Endothelial cell of umbilical vein (primary cell): ENCODE measurements at regions not wholly inside any gene's neighbourhood (a gene's known extent, or its start where the extent isn't known, plus 50 kb on each side); places are given as distances from the start of the nearest gene placed in this dataset.
A peak's percentile ranks its signal among the peaks of the same experiment; 100 is the strongest.
"Not testable (repeated sequence)": the region's sequence is repeated elsewhere in the genome, so short reads cannot be mapped to it uniquely, and the experiment has no call there.

ENCODE experiments used
- BruUV-seq: library from RNA; stranded (reverse); fragments of 400-500 nt; replicated peaks from 2 replicates; lab custom pipeline; 2021; lab: Mats Ljungman, UMichigan
- CTCF ChIA-PET: fragments of 300-600, 350-600 bp; sonication (Branson Sonifier 250); formaldehyde crosslinking; loops from one replicate; lab custom pipeline; 2021; ENCODE audit warnings: antibody characterized with exemption, inconsistent platforms; lab: Charles Lee
- POLR2A ChIA-PET: fragments of 300-600, 350-600 bp; sonication (Branson Sonifier 250); formaldehyde crosslinking; loops from one replicate; lab custom pipeline; 2021; ENCODE audit warnings: antibody characterized with exemption, inconsistent platforms; lab: Charles Lee
- DNase-seq: peaks from one replicate; pipeline ENCODE4 v3.0.0-alpha.2; 2011; ENCODE audit warnings: low read depth, low spot score
- FAIRE-seq: peaks from 2 replicates; lab custom pipeline; 2011; peaks lifted over from hg19 to GRCh38; lab: Jason Lieb, UNC
- H2AFZ ChIP-seq: 2 replicates; pipeline ENCODE4 v1.6.0; 2012; ENCODE audit warnings: low read depth, low read length, control low read depth, inconsistent platforms
- H3K27ac ChIP-seq: 2 replicates; pipeline ENCODE4 v1.5.1; 2011; ENCODE audit warnings: low read depth, mild to moderate bottlenecking, control low read depth, low read length, moderate library complexity; ENCODE audit not compliant: insufficient read depth
- H3K27me3 ChIP-seq, 2 experiments: 2 replicates each; pipeline versions ENCODE4 v1.6.0 to v1.6.1; 2011; ENCODE audit warnings: low read length in 2 of 2, mixed read lengths in 1 of 2; ENCODE audit not compliant: control insufficient read depth in 2 of 2, insufficient read depth in 2 of 2
- H3K36me3 ChIP-seq, 2 experiments: 2 replicates in 1 of 2; 3 replicates in 1 of 2; pipeline ENCODE4 v1.5.1; 2011; ENCODE audit warnings: low read length in 2 of 2, mild to moderate bottlenecking in 1 of 2, moderate library complexity in 1 of 2; ENCODE audit not compliant: control insufficient read depth in 2 of 2, insufficient read depth in 2 of 2; ENCODE audit errors: extremely low read depth in 1 of 2
- H3K4me1 ChIP-seq: 3 replicates; pipeline ENCODE4 v1.5.1; 2011; ENCODE audit warnings: mild to moderate bottlenecking, low read length; ENCODE audit not compliant: control insufficient read depth, insufficient read depth; ENCODE audit errors: extremely low read depth
- H3K4me2 ChIP-seq: 2 replicates; pipeline ENCODE4 v1.6.1; 2011; ENCODE audit warnings: low read length, control low read depth, mixed read lengths; ENCODE audit not compliant: insufficient read depth
- H3K4me3 ChIP-seq, 3 experiments: fragments of 200-600 bp in 1 of 3; sonication (generic), shearing (Covaris generic) in 1 of 3; replicated peaks in 1 of 3; 2 replicates each; pipeline ENCODE4 v1.5.1; 2011 to 2016; ENCODE audit warnings: control low read depth in 3 of 3, low read length in 3 of 3, mild to moderate bottlenecking in 2 of 3, inconsistent platforms in 1 of 3, low read depth in 1 of 3, moderate library complexity in 1 of 3; ENCODE audit not compliant: insufficient read depth in 1 of 3
- H3K79me2 ChIP-seq: 2 replicates; pipeline ENCODE4 v1.6.0; 2012; ENCODE audit warnings: low read length, inconsistent platforms; ENCODE audit not compliant: control insufficient read depth, insufficient read depth
- H3K9ac ChIP-seq: replicated peaks from 2 replicates; pipeline ENCODE3; 2011; ENCODE audit warnings: low read length, control low read depth; ENCODE audit not compliant: insufficient read depth; ENCODE audit errors: extremely low read depth
- H3K9me1 ChIP-seq: replicated peaks from 3 replicates; pipeline ENCODE4 v1.6.0; 2011; ENCODE audit warnings: mild to moderate bottlenecking, low read length; ENCODE audit not compliant: control insufficient read depth, insufficient read depth; ENCODE audit errors: extremely low read depth
- H3K9me3 ChIP-seq: replicated peaks from 2 replicates; pipeline ENCODE4 v1.5.1; 2012; ENCODE audit warnings: low read length, inconsistent platforms; ENCODE audit not compliant: control insufficient read depth, insufficient read depth
- H4K20me1 ChIP-seq: replicated peaks from 2 replicates; pipeline ENCODE3; 2011; ENCODE audit warnings: mild to moderate bottlenecking, low read length; ENCODE audit not compliant: control insufficient read depth, insufficient read depth; ENCODE audit errors: extremely low read depth
- FOS ChIP-seq: IDR thresholded peaks from 2 replicates; pipeline ENCODE4 v1.6.1; 2011; ENCODE audit warnings: mild to moderate bottlenecking, low read length, moderate library complexity, borderline replicate concordance; ENCODE audit not compliant: insufficient read depth
- GATA2 ChIP-seq: IDR thresholded peaks from 2 replicates; pipeline ENCODE4 v1.7.0; 2011; ENCODE audit warnings: low read depth, mild to moderate bottlenecking, moderate library complexity, mixed read lengths, low read length; ENCODE audit not compliant: insufficient read length, insufficient read depth
- dilution Hi-C: fragments of 300-500 bp; cut with MboI; formaldehyde crosslinking; loops from one replicate; pipeline ENCODE4 v1.15.0; 2019; ENCODE audit warnings: low sequenced_read_pairs; ENCODE audit not compliant: extremely low pct_ligation_motif_present
- intact Hi-C: fragments of 100-400 bp; cut with micrococcal nuclease; formaldehyde crosslinking; loops from one replicate; pipeline ENCODE4 v1.10.0; 2022

GRCh38 chr15:44830692-44831408 is 94.5 kb downstream of the TRIM69 start:
- TF ChIP-seq GATA2 (peak; percentile 71), FOS (peak; percentile 49)
- BruUV-seq, H3K36me3 ChIP-seq, dilution Hi-C loops, CTCF ChIA-PET, intact Hi-C loops, H3K79me2 ChIP-seq, H3K4me3 ChIP-seq, POLR2A ChIA-PET, H4K20me1 ChIP-seq, H3K27me3 ChIP-seq, H3K9me3 ChIP-seq, H3K4me1 ChIP-seq, H3K9me1 ChIP-seq: not testable (repeated sequence)
- Histone ChIP-seq H3K4me2 (peak overlapping the region; percentile 22), H3K9ac (peak overlapping the region; percentile 5), H3K27ac (peak overlapping the region; percentile 41), H2AFZ (peak overlapping the region; percentile 63)
- peak; percentile 65 for DNase-seq
- FAIRE-seq = peak; percentile 91

DNA sequence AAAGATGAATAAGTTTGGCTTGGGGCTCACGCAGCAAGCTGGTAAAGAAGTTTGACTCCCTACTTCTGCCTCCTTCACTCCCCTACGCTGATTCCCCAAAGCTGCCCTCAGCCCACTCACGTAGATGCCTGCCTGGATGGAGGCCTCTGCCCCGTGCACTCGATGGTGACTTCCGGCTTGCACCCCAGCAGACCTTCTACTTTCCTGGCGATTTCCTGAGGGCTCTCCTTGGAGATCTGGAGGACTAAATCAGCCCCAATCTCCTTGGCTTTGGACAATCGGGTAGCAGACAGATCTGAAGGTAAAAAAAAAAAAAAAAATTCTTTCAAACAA is 95.0 kb downstream of the TRIM69 start:
- FAIRE-seq, intact Hi-C loops, H3K27me3 ChIP-seq, dilution Hi-C loops, POLR2A ChIA-PET, DNase-seq, H3K4me1 ChIP-seq, H4K20me1 ChIP-seq, H3K79me2 ChIP-seq, H3K4me2 ChIP-seq, BruUV-seq, H3K9me3 ChIP-seq, H3K4me3 ChIP-seq, H3K36me3 ChIP-seq, H3K9me1 ChIP-seq, CTCF ChIA-PET: not testable (repeated sequence)
- Histone ChIP-seq H2AFZ (peak overlapping the region; percentile 55), H3K9ac (peak overlapping the region; percentile 5), H3K27ac (peak overlapping the region; percentile 41)

DNA sequence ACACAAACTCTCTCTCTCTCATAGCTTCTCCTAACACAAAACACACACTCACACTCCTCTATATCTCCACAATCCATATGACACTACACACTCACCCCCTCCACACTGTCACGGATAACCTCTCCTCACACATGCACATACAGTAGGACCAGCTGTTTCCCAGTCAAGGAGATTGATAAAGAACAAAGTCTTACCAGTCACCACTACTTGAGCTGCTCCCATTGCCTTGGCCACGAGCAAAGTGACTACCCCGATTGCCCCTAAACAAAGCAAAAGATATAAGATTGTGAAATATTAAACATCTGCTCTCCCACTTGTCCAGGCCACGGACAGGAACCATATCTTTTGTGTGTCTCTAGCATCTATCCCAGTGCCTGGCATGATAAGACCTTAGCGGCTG is 95.8 kb downstream of the TRIM69 start:
- H3K4me2 ChIP-seq, BruUV-seq, H3K27me3 ChIP-seq, H3K9me1 ChIP-seq, H3K4me1 ChIP-seq, POLR2A ChIA-PET, H3K9ac ChIP-seq, H3K4me3 ChIP-seq, FAIRE-seq, intact Hi-C loops, H3K36me3 ChIP-seq, H3K9me3 ChIP-seq, H2AFZ ChIP-seq, DNase-seq, H3K79me2 ChIP-seq, H3K27ac ChIP-seq, H4K20me1 ChIP-seq, CTCF ChIA-PET, dilution Hi-C loops: not testable (repeated sequence)

GRCh38 chr15:44833081-44833480 is 96.8 kb downstream of the TRIM69 start:
- H3K4me2 ChIP-seq, H3K9ac ChIP-seq, FAIRE-seq, H3K9me1 ChIP-seq, H3K4me3 ChIP-seq, CTCF ChIA-PET, H3K27ac ChIP-seq, H3K9me3 ChIP-seq, H3K79me2 ChIP-seq, intact Hi-C loops, H3K36me3 ChIP-seq, DNase-seq, H3K4me1 ChIP-seq, dilution Hi-C loops, H4K20me1 ChIP-seq, POLR2A ChIA-PET, BruUV-seq, H3K27me3 ChIP-seq, H2AFZ ChIP-seq: not testable (repeated sequence)
